ENCODE measurements at regions not wholly inside any gene's neighbourhood (a gene's known extent, or its start where the extent isn't known, plus 50 kb on each side); places are given as distances from the start of the nearest gene placed in this dataset.

GRCh38 chr13:40438022-40438680, 228.3 kb downstream of the FOXO1 start:
- Histone ChIP-seq H2AK5ac (ENCODE audit: low read length) (no peak overlapping the region), H4K12ac (ENCODE audit: low read depth, low read length) (no peak overlapping the region), H3K4me1 (ENCODE audit: control insufficient read depth in 1 of 2, insufficient read depth in 2 of 2, low read length in 2 of 2) (peaks cover 18 to 29% of the 10 kb centered on the region in 2 experiments), H3K36me3 (ENCODE audit: control insufficient read depth in 1 of 2, insufficient read depth in 2 of 2, low read length in 2 of 2) (no peaks in the 10 kb centered on the region), H3K27ac (ENCODE audit: low read depth, low read length) (peak overlapping the region; percentile 37), H3K79me1 (ENCODE audit: low read length) (peaks cover 29% of the 10 kb centered on the region), H3K14ac (ENCODE audit: low read length) (peak overlapping the region; percentile 70), H4K8ac (ENCODE audit: low read depth, low read length) (no peak overlapping the region), H2BK12ac (ENCODE audit: low read length) (no peak overlapping the region), H3K9me3 (ENCODE audit: insufficient read depth, low read depth, low read length) (no peaks in the 10 kb centered on the region), H2BK5ac (ENCODE audit: low read depth, low read length, poor library complexity) (peak overlapping the region; percentile 46), H3K4ac (ENCODE audit: low read depth, low read length) (no peak overlapping the region), H3K79me2 (ENCODE audit: control insufficient read depth, insufficient read depth, low read length, poor library complexity) (peaks cover 4% of the 10 kb centered on the region), H3K9ac (ENCODE audit: low read length) (no peak overlapping the region), H3K4me3 (ENCODE audit: low read depth, low read length) (no peak overlapping the region), H4K91ac (ENCODE audit: low read depth, low read length) (no peak overlapping the region), H3K23ac (ENCODE audit: low read length) (no peak overlapping the region), H3K18ac (ENCODE audit: low read length) (no peak overlapping the region), H2BK120ac (ENCODE audit: insufficient read depth, low read length, poor library complexity) (no peak overlapping the region), H2AFZ (ENCODE audit: insufficient read depth, low read length, poor library complexity) (no peak overlapping the region), H3K27me3 (ENCODE audit: insufficient read depth, low read length) (no peaks in the 10 kb centered on the region), H3K4me2 (ENCODE audit: low read length) (no peak overlapping the region)
- DNase-seq: no peak
- no CpG with 5 or more reads among the region's 6 CpGs for WGBS (ENCODE audit: extremely low coverage, insufficient coverage, insufficient read length)

GRCh38 chr13:40438999-40439797, 227.2 kb downstream of the FOXO1 start:
- H3K79me1 ChIP-seq (ENCODE audit: low read length): peaks cover 29% of the 10 kb centered on the region
- H3K4me1 ChIP-seq (ENCODE audit: control insufficient read depth in 1 of 2, insufficient read depth in 2 of 2, low read length in 2 of 2): peaks cover 18 to 29% of the 10 kb centered on the region in 2 experiments
- peak overlapping the region; percentile 25 for H4K8ac ChIP-seq (ENCODE audit: low read depth, low read length)
- H3K27me3 ChIP-seq (ENCODE audit: insufficient read depth, low read length): no peaks in the 10 kb centered on the region
- peak overlapping the region; percentile 24 for H3K4ac ChIP-seq (ENCODE audit: low read depth, low read length)
- H3K79me2 ChIP-seq (ENCODE audit: control insufficient read depth, insufficient read depth, low read length, poor library complexity): peaks cover 4% of the 10 kb centered on the region
- H3K4me3 ChIP-seq (ENCODE audit: low read depth, low read length): no peak overlapping the region
- peak overlapping the region; percentile 86 for H3K14ac ChIP-seq (ENCODE audit: low read length)
- peak overlapping the region; percentile 92 for H2AK5ac ChIP-seq (ENCODE audit: low read length)
- peak overlapping the region; percentile 92 for H2BK120ac ChIP-seq (ENCODE audit: insufficient read depth, low read length, poor library complexity)
- no peak overlapping the region for H3K23ac ChIP-seq (ENCODE audit: low read length)
- no peak overlapping the region for H4K12ac ChIP-seq (ENCODE audit: low read depth, low read length)
- peak overlapping the region; percentile 83 for H2BK12ac ChIP-seq (ENCODE audit: low read length)
- WGBS (ENCODE audit: extremely low coverage, insufficient coverage, insufficient read length): no CpG with 5 or more reads among the region's 12 CpGs
- no peaks in the 10 kb centered on the region for H3K9me3 ChIP-seq (ENCODE audit: insufficient read depth, low read depth, low read length)
- H3K9ac ChIP-seq (ENCODE audit: low read length): no peak overlapping the region
- H3K18ac ChIP-seq (ENCODE audit: low read length): peak overlapping the region; percentile 48
- peak overlapping the region; percentile 95 for H2BK5ac ChIP-seq (ENCODE audit: low read depth, low read length, poor library complexity)
- H3K4me2 ChIP-seq (ENCODE audit: low read length): peak overlapping the region; percentile 21
- peak overlapping the region; percentile 87 for H3K27ac ChIP-seq (ENCODE audit: low read depth, low read length)
- peak; percentile 86 to 96 for DNase-seq
- H3K36me3 ChIP-seq (ENCODE audit: control insufficient read depth in 1 of 2, insufficient read depth in 2 of 2, low read length in 2 of 2): no peaks in the 10 kb centered on the region
- H2AFZ ChIP-seq (ENCODE audit: insufficient read depth, low read length, poor library complexity): no peak overlapping the region
- H4K91ac ChIP-seq (ENCODE audit: low read depth, low read length): peak overlapping the region; percentile 96

- no peak overlapping the region for H3K23ac ChIP-seq (ENCODE audit: low read length)
Measured at GRCh38 chr13:40439928-40440327, 226.5 kb downstream of the FOXO1 start.

DNA sequence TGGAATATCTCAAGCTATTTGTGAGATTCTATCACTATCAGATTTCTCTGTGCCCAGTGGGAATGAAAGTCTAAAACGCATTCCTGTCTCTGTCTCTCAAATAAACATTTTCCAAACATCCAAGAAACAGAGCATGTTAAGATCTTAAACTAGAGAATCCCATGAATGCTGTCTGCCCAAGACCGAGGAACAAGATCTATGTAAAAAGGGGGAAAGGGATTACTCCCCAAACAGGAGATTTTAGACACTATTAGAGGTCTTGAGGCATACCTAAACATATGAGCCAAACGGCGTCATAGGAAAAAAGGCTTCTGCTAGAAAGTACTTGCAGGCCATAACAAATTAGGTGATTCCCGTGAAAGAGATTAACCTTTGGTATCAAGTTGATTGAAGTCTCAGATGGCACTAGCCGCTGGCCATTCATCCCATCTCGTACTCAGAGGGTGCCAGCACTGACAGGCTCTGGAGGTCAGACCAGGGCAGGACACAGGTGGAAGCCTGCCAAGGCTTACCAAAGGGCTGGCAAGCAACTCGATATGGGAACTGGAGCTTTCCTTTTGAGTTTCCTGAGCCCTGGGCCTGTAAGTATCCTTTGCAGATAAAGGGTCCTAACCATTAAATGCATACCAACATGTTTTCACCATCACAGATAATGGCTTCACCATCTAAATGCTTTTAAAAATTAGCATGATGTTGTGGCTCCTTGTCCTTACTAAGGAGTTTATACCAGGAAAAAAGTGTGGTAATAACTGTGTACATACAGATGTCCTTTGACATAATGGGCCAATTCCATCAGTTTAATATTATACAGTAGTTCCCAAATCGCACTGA, 225.2 kb downstream of the FOXO1 start:
- Histone ChIP-seq H3K9me3 (ENCODE audit: insufficient read depth, low read depth, low read length) (peaks cover 4% of the 10 kb centered on the region), H3K27me3 (ENCODE audit: insufficient read depth, low read length) (no peaks in the 10 kb centered on the region), H3K27ac (ENCODE audit: low read depth, low read length) (peak overlapping the region; percentile 68), H3K79me2 (ENCODE audit: control insufficient read depth, insufficient read depth, low read length, poor library complexity) (peaks cover 4% of the 10 kb centered on the region), H2BK5ac (ENCODE audit: low read depth, low read length, poor library complexity) (peak overlapping the region; percentile 87), H3K14ac (ENCODE audit: low read length) (peak overlapping the region; percentile 55), H2AFZ (ENCODE audit: insufficient read depth, low read length, poor library complexity) (no peak overlapping the region), H3K23ac (ENCODE audit: low read length) (no peak overlapping the region), H4K12ac (ENCODE audit: low read depth, low read length) (no peak overlapping the region), H3K4me2 (ENCODE audit: low read length) (no peak overlapping the region), H4K8ac (ENCODE audit: low read depth, low read length) (peak overlapping the region; percentile 12), H2BK120ac (ENCODE audit: insufficient read depth, low read length, poor library complexity) (peak overlapping the region; percentile 84), H2AK5ac (ENCODE audit: low read length) (peak overlapping the region; percentile 88), H3K4me1 (ENCODE audit: control insufficient read depth in 1 of 2, insufficient read depth in 2 of 2, low read length in 2 of 2) (peaks cover 18 to 34% of the 10 kb centered on the region in 2 experiments), H3K4ac (ENCODE audit: low read depth, low read length) (peak overlapping the region; percentile 53), H3K9ac (ENCODE audit: low read length) (no peak overlapping the region), H3K4me3 (ENCODE audit: low read depth, low read length) (no peak overlapping the region), H3K79me1 (ENCODE audit: low read length) (peaks cover 34% of the 10 kb centered on the region), H4K91ac (ENCODE audit: low read depth, low read length) (peak overlapping the region; percentile 84), H3K36me3 (ENCODE audit: control insufficient read depth in 1 of 2, insufficient read depth in 2 of 2, low read length in 2 of 2) (no peaks in the 10 kb centered on the region), H3K18ac (ENCODE audit: low read length) (no peak overlapping the region), H2BK12ac (ENCODE audit: low read length) (peak overlapping the region; percentile 66)
- no CpG with 5 or more reads among the region's 9 CpGs for WGBS (ENCODE audit: extremely low coverage, insufficient coverage, insufficient read length)
- DNase-seq: peak; percentile 68 to 93

More at GRCh38 chr13:40439928-40440327, 226.5 kb downstream of the FOXO1 start:
- H2AFZ ChIP-seq (ENCODE audit: insufficient read depth, low read length, poor library complexity): peak overlapping the region; percentile 11
- H4K8ac ChIP-seq (ENCODE audit: low read depth, low read length): peak overlapping the region; percentile 25
- peak overlapping the region; percentile 4 for H3K4ac ChIP-seq (ENCODE audit: low read depth, low read length)
- no peaks in the 10 kb centered on the region for H3K27me3 ChIP-seq (ENCODE audit: insufficient read depth, low read length)
- H3K4me3 ChIP-seq (ENCODE audit: low read depth, low read length): no peak overlapping the region
- peaks cover 4% of the 10 kb centered on the region for H3K79me2 ChIP-seq (ENCODE audit: control insufficient read depth, insufficient read depth, low read length, poor library complexity)
- no peak overlapping the region for H3K4me2 ChIP-seq (ENCODE audit: low read length)
- no peaks in the 10 kb centered on the region for H3K36me3 ChIP-seq (ENCODE audit: control insufficient read depth in 1 of 2, insufficient read depth in 2 of 2, low read length in 2 of 2)
- peak overlapping the region; percentile 48 for H3K18ac ChIP-seq (ENCODE audit: low read length)
- DNase-seq: peak; percentile 40 to 44
- H2BK120ac ChIP-seq (ENCODE audit: insufficient read depth, low read length, poor library complexity): peak overlapping the region; percentile 92
- no peak overlapping the region for H4K12ac ChIP-seq (ENCODE audit: low read depth, low read length)
- H3K27ac ChIP-seq (ENCODE audit: low read depth, low read length): peak overlapping the region; percentile 87
- H2AK5ac ChIP-seq (ENCODE audit: low read length): peak overlapping the region; percentile 92
- H3K14ac ChIP-seq (ENCODE audit: low read length): peak overlapping the region; percentile 86
- no peak overlapping the region for H3K9ac ChIP-seq (ENCODE audit: low read length)
- H2BK12ac ChIP-seq (ENCODE audit: low read length): peak overlapping the region; percentile 83
- H4K91ac ChIP-seq (ENCODE audit: low read depth, low read length): peak overlapping the region; percentile 96
- H3K79me1 ChIP-seq (ENCODE audit: low read length): peaks cover 29% of the 10 kb centered on the region
- peaks cover 18 to 29% of the 10 kb centered on the region in 2 experiments for H3K4me1 ChIP-seq (ENCODE audit: control insufficient read depth in 1 of 2, insufficient read depth in 2 of 2, low read length in 2 of 2)
- no peaks in the 10 kb centered on the region for H3K9me3 ChIP-seq (ENCODE audit: insufficient read depth, low read depth, low read length)
- peak overlapping the region; percentile 95 for H2BK5ac ChIP-seq (ENCODE audit: low read depth, low read length, poor library complexity)

Data from trophoblast cell (in vitro differentiated cells and primary cell).